GM21423 (cell line): ENCODE measurements at regions not wholly inside any gene's neighbourhood (a gene's known extent, or its start where the extent isn't known, plus 50 kb on each side); places are given as distances from the start of the nearest gene placed in this dataset.

ENCODE experiments used
- ATAC-seq: cut with Tn5 transposase; IDR thresholded peaks from one replicate; pipeline ENCODE4 v1.9.1; 2021; ENCODE audit warnings: mild to moderate bottlenecking, moderate library complexity; ENCODE audit not compliant: unreplicated experiment

DNA sequence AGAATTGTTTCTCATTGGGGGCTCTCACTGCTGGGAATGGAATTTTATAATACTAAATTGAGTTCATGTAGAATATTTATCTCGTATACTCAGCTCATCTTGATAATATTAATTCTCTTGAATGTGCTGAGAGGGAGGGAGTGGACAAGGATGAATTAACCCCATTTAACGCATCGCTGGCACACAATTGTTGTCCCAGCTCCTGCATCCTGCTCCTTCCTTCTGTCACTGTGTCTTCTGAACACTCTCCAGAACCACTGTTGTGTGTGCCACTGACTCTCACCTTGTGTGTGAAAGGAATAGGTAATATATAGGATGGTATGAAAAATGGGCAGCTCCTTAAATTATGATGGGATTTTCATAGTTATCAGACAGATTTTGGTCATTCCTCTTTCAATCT, 267.3 kb downstream of the MTRR start:
- ATAC-seq, result no peak

DNA sequence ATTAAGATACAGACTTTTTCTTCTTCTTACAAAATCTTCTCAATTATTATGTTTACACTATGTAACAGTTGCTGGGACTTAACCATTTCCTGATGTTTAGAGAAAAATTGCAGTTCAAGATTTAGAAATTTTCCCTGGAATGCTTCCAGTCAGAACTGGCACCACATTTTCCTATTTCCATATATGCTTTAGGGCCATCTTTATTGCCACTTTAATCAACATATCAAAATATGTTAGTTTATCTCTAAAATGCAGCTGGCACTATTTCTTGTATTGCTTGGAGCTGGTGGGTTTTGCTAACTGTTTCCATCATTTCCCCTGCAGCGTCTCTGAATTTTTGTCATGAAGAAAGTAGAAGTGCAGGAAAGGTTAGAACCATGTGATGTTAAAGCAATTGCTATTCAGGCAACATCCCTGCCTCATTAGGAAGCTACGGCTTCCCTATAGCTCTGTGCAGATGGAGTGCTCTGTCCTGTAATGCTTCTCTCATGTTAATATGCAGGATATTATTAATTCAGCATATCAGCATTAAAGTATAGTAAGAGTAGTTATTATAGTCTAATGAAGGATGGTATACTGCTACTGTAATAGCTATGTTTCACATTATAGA, 269.1 kb downstream of the MTRR start:
- ATAC-seq, result no peak

DNA sequence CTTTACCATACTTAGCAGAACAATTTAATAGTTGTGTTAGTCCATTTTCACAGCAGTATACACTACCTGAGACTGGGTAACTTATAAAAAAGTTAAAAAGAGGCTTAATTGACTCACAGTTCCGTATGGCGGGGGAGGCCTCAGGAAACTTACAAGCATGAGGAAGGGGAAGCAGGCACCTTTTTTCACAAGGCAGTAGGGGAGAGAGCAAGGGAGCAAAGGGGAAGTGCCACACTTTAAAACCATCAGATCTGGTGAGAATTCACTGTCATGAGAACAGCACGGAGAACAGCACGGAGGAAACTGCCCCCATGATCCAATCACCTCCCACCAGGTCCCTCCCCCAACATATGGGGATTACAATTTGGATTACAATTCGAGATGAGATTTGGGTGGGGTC, 269.9 kb downstream of the MTRR start:
- ATAC-seq, result no peak

GRCh38 chr5:8150791-8151190, 281.8 kb downstream of the MTRR start:
- ATAC-seq, result no peak

- ATAC-seq, result no peak
Measured at GRCh38 chr5:8156706-8157105, 287.8 kb downstream of the MTRR start.

DNA sequence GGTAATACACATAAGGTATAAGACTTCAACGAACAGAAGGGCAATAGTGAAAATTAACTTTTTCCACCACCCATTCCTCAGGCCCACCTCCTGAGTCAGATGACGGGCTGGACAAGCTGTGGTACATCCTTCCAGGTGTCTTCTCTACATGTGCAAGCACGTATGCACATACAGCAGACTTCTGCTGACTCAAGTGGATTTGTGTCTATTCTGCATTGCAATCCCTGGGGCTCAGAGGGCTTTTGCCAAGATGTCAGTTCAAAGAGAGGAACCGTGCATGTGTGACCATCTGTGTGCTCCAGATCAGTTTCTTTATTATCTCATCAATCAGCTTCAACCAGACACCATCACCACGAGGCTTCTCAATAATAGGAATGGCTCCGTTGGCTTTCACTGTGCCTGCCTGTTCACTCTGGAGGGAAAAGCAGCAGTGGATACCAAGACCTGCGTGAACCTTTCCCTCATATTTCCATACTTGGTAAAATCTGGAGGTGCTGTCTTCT, 288.4 kb downstream of the MTRR start:
- no peak for ATAC-seq

DNA sequence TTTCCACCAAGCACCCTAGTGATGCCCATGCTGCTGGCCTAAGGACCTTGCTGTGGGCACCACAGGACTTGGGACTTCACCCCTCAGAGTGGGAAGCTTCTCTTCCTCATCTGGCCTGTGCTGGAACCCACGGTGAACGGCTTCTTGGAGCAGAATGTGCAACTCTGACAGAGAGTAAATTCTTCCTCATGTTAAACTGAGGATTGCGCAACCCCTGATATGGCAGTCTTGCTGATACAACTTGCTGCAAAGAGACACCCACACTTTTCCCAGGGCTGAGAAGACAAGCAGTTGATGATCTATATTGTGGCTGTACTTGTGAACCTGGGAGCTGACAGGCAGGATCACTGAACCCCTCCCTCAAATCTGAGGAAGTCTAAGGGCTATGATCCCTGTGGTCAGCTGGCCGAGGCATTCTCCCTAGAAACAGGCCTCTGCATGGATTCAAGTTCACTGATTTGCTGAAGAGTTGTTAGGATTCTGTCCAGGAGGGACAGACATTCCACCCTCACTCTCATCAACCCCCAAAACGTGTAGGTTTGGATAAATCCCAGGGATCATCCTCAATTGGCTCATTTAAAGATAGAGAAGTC, 307.2 kb downstream of the MTRR start:
- ATAC-seq, result no peak

- peak; percentile 58 for ATAC-seq
Measured at GRCh38 chr5:8184455-8185063, 315.6 kb downstream of the MTRR start.

DNA sequence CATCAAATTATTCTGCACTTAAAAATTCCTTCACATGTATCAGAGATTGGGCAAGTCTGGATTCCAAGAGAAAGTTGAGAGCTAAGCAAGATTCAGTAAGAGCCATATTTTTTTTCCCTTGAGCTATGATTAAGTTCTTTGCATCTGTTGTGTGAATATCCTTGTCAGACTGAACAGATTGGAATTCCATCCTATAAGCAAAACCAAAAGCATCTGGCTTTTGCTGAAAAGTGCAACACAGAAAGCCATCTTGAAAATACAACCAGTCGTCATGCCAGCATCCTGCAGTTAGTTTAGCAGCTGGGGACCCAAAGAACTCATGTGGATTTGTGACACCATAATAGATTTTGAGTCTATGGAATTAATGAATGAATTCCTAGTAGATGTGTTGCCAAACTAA, 316.9 kb downstream of the MTRR start:
- ATAC-seq, result no peak

DNA sequence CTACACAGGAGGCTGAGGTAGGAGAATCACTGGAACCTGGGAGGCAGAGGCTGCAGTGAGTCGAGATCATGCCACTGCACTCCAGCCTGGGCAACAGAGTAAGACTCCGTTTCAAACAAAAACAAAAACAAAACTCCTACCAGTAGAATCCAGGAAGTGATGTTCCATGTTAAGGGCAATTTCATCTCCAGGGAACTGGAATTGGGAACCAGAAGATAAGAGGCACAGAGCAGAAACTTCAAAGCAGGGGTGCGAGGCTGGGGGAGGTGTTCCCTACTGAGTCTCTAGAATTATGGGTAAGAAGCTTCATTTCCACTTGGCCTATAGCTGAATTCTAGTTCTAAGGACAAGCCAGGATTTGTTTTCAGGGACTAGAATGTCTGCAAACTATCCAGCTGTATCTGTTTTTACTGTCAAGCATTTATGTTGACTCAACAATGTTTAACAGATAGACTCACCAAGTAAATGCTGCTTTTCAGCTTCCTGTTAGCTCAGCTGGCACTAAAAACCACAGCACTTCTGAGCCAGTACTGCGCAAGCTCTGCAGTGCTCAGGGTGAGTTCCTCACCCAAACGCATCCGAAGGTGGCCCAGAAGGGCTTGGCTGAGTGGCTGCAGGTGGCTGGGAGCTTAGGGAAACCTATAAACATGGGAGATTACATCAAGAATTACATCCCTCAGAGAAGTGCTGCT, 320.1 kb downstream of the MTRR start:
- ATAC-seq, result no peak

GRCh38 chr5:8192840-8193239, 323.9 kb downstream of the MTRR start:
- no peak for ATAC-seq

DNA sequence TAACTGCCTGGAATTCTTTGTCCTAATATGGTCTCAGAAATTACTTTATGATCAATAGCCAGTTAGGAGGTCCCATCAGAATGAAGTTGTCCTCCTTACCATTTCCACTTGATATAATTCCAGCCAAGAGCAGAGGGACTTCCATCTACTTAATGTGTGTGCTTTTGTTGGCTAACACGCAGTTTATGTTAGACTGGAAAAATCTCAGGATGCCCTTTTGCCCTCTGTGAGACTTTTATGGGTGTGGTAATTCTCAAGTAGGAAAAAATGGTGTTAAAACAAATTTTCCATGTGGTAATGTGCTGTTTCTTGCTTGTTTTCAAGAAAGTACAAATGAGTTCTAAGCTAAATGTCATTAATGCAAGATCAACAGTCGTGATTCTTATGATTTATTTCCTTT, 327.1 kb downstream of the MTRR start:
- no peak for ATAC-seq

- ATAC-seq, result no peak
Measured at GRCh38 chr5:8208307-8208706, 339.4 kb downstream of the MTRR start.

GRCh38 chr5:8209500-8209899, 340.6 kb downstream of the MTRR start:
- ATAC-seq, result no peak

DNA sequence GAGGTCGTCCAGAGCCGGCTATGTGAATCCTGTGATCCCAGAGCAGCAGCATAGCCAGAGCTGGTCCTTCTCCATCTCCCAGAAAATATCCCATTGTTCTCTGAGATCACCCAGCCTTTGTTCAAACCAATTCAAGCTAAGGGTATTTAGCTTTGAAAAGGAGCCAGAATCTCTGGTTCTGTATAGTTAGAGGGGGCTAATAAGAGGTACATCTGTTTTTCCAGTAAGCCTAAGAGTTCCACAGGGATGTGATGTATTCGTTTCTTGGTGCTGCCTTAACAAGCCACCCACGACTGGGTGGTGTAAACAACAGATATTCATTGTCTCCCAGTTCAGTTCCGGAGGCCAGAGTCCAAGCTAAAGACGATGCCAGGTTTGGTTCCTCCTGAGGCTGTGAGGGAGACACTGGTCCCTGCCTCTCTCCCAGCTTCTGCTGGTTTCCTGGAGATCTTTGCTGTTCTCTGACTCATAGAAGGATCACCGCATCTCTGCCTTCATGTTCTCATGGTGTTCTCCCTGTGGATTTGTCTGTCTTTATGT, 344.8 kb downstream of the MTRR start:
- no peak for ATAC-seq

- no peak for ATAC-seq
Measured at GRCh38 chr5:8216921-8217320, 348.0 kb downstream of the MTRR start.

- ATAC-seq, result no peak
Measured at GRCh38 chr5:8226148-8226547, 357.2 kb downstream of the MTRR start.

- ATAC-seq, result no peak
Measured at GRCh38 chr5:8227112-8227511, 358.2 kb downstream of the MTRR start.

DNA sequence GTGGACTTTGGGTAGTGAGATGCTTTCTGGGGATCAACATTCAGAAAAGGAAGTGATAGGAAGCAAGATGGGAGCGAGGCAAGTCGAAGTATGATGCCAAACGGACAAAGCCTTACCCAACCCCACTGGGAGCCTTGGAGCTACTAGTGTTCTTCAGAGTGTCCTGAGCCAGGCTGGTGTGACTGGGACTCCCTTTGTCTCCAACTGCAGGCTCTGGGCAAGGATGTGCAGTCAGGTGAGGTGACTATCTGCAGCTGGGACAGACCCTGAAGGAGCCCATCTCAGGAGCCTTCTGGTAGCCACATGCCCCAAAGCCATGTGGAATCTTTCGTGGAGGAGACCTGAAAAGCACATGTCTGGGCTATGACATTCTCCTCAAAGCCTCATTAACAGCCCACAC, 360.6 kb downstream of the MTRR start:
- ATAC-seq, result no peak

GRCh38 chr5:8230868-8231267, 361.9 kb downstream of the MTRR start:
- ATAC-seq, result no peak

DNA sequence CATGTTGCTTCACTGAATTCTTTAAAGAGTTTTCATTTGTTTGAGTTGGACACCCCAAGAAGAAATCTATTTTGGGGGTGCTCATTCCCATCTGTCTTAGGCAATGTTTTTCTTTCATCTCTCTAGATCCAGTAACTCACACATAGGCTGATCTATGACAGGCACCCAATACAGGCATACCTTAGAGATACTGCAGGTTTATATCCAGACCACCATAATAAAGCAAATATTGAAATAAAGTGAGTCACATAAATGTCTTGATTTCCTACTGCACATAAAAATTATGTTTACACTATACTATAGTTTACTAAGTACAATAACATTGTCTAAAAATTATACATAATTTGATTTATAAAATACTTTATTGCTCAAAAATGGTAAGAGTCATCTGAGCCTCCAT, 364.5 kb downstream of the MTRR start:
- no peak for ATAC-seq
